Fibroblast of lung (primary cell): ENCODE measurements at regions not wholly inside any gene's neighbourhood (a gene's known extent, or its start where the extent isn't known, plus 50 kb on each side); places are given as distances from the start of the nearest gene placed in this dataset.
A peak's percentile ranks its signal among the peaks of the same experiment; 100 is the strongest.

ENCODE experiments used
- EZH2 ChIP-seq: IDR thresholded peaks from 2 replicates; pipeline ENCODE4 v1.5.1; 2012; ENCODE audit warnings: low read length, control low read depth, mild to moderate bottlenecking; ENCODE audit errors: missing control alignments
- TF ChIP-seq, protein P1 (sequence below), 2 donors: IDR thresholded peaks in 1 of 2; conservative IDR thresholded peaks in 1 of 2; 1 replicate in 1 of 2; 2 replicates in 1 of 2; pipeline ENCODE4 v1.5.1; 2011 to 2012; ENCODE audit warnings: low read length in 2 of 2, control low read depth in 1 of 2, inconsistent platforms in 1 of 2, low read depth in 1 of 2, mild to moderate bottlenecking in 1 of 2

DNA sequence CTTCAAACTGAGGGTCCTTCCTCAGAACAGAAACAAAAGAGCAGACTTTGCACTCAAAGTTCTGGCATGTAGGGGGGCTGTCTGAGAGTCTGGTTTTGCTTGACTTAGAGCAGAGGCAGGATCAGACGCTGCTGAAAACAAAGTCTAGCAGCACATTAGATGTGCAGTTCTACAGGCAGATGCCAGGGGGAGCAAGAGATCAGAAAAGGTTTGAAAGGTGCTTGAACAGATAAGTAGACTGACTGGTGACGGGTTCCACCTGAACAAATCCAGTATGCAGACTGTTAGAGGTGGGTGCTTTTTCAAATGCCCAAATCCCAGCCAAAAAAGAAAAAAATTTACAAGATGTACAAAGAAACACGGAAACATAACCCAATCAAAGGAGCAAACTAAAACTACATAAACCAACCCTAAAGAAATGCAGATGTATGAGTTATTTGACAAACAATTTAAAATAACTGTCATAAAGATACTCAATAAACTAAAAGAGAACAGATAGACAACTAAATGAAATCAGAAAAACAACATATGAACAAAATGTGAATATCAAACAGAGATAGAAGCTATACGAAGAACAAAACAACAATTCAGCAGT, 194.7 kb upstream of the FREM1 start:
- TF ChIP-seq, protein P1, sequence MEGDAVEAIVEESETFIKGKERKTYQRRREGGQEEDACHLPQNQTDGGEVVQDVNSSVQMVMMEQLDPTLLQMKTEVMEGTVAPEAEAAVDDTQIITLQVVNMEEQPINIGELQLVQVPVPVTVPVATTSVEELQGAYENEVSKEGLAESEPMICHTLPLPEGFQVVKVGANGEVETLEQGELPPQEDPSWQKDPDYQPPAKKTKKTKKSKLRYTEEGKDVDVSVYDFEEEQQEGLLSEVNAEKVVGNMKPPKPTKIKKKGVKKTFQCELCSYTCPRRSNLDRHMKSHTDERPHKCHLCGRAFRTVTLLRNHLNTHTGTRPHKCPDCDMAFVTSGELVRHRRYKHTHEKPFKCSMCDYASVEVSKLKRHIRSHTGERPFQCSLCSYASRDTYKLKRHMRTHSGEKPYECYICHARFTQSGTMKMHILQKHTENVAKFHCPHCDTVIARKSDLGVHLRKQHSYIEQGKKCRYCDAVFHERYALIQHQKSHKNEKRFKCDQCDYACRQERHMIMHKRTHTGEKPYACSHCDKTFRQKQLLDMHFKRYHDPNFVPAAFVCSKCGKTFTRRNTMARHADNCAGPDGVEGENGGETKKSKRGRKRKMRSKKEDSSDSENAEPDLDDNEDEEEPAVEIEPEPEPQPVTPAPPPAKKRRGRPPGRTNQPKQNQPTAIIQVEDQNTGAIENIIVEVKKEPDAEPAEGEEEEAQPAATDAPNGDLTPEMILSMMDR (conservative IDR thresholded peaks at IDR 0.05 in 1 of 2, IDR thresholded peaks at IDR 0.05 in 1 of 2; ENCODE audit: low read depth in 1 of 2, low read length in 2 of 2): peak; percentile 83 to 92
- TF ChIP-seq EZH2: no peak
